ENCODE measurements at regions not wholly inside any gene's neighbourhood (a gene's known extent, or its start where the extent isn't known, plus 50 kb on each side); places are given as distances from the start of the nearest gene placed in this dataset.

- TF ChIP-seq EZH2 (IDR thresholded peaks at IDR 0.05; ENCODE audit: borderline replicate concordance, low read length) (no peak), CTCF (IDR thresholded peaks at IDR 0.05; ENCODE audit: low read length) (no peak)
Measured at GRCh38 chr3:95717048-95717447, 1097.3 kb upstream of the EPHA6 start.
